ENCODE measurements at regions not wholly inside any gene's neighbourhood (a gene's known extent, or its start where the extent isn't known, plus 50 kb on each side); places are given as distances from the start of the nearest gene placed in this dataset.
"Not testable (repeated sequence)": the region's sequence is repeated elsewhere in the genome, so short reads cannot be mapped to it uniquely, and the experiment has no call there.

DNA sequence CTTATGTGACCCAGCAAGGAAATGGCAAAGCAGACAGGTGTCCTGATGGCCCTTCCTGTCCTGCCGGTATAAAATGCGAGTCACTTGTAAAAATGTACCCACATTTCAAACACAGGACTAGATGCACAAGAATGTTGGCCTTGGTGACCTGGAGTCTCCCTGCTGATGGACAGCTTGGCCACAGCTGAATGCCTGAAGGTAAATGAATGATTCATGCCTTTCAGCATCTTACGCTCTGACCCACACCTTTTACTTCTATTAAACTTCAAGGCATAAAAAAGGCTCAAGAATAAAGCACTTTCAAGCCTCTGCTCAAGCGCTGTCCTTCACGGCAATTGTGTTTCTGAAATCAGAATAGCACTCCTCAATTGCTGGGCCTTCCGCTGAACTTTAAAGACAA, 228.0 kb upstream of the SLCO3A1 start:
- DNase-seq = no peak

DNA sequence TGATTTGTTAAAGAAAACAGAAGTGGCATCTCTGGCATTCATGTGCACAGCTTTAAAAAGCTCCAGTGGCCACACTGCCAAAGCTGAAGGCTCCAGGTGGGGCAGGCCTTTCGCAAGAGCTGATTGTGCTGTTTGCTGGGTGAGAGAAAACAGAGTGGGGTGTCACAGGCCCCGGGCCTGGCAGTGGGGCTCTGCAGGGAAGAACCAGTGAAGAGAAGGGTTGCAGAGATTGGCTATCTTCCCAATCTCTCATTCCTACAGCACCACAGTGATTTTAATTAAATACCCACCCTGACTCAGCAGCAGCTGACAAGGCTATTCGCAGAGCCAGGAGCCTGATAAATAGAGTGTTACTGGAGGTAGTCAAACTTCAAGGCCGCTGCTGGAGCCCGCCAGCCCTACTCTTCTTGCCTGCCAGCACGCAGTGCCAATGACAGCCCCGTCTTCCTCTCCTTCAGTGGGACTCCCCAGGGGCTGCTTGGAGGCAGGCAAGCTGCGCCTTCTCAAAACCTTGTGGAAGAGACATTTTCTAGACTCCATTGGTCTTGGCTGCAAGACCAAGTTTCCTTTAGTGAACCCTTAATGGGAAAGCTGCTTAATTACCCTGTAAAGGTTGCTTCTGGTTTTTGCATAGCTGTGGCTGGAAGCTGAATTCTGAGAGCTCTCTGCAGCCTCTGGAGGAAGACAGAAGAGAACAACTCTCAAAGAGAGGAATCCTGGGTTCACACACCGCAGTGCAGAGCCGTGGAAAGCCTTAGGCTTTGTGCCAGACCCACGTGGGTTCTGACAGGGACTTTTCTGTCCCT, 225.8 kb upstream of the SLCO3A1 start:
- DNase-seq = peak; percentile 31

DNA sequence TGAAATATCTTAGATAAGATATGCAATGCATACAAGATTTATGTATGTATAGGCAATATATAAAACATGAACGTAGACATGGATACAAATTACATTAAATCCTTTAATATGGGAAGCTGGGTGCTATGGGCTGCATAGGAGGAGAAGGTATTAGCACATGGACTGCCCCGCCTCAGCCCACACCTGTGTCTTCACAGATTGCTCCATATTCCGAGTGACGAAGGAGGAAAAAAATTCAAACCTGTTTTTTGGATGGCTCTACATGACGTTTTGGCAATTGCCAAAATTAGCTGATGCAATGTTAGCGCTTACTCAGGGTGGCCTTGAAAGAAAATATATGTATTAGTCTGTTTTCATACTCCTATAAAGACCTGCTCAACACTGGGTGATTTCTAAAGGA, 223.4 kb upstream of the SLCO3A1 start:
- no peak for DNase-seq

DNA sequence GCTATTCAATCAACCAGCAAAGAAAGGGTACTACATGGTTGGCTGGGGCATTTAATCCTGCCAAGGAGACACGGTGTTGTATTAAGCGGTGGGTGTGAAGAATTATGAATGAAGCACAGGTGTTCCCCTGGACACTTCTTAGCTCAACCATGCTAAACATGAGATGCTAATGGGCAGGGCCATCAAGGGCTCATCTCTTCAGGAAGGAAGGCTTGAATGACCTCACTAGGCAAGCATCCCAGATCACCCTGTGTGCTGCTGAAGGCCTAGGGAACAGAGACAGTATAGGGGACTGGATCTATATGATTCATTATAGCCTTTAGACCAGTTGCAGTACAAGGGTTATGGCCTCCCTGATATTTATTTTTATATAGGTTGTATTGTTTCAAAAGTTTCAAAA, 221.3 kb upstream of the SLCO3A1 start:
- DNase-seq = peak; percentile 51

DNA sequence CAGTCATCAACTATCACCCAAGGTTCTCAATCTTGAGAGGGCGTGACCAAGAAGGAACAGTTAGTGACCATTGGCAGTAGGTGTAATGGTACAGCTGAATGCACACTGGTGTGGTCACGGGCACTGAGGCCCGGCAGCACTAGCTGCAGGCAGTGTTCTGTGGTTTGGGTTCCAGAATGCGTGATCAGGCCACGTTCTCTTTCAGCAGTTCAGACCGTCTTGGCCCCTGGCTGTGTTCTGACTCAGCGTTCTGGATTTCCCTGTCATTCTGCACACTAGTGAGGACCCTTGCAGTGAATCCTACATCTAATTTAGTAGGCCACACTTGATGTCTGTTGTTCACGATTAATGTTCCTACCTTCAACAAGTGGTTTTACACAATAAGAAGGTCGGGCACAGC, 220.5 kb upstream of the SLCO3A1 start:
- no peak for DNase-seq

DNA sequence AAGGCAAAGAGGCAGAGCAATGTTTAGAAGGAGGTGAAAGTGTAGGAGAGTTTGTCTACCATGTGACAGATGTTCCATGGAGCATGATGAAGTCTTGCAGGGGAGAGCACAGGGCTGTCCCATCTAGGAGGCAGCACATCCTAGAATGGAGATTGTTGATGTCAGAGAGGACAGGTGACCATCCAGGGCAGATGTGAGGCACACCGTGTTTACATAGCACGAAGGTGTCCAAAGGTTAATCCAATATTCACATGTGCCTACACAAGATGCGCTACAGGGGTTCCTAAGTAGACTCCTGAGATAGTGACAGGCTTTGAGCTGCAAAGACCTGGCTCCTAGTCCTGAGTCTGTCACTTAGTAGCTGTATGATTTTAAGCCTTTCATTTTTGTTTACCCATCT, 219.3 kb upstream of the SLCO3A1 start:
- no peak for DNase-seq

DNA sequence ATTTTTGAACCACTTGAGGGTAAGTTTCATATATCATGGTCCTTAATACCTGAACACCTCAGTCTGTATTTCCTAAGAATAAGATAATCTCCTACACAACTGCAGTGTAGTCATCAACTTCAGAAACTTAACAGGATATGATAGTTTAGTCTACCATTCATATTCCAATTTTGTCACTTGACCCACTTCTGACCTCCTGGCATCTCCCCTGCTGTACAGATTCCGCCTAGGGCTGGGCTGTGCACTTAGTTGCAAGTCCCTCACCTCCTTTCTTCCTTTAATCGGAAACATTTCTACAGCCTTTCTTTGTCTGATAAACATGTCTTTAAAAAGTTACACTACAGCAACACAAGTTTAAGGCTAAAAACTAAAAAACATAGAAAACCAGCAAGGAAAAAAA, 218.4 kb upstream of the SLCO3A1 start:
- no peak for DNase-seq

DNA sequence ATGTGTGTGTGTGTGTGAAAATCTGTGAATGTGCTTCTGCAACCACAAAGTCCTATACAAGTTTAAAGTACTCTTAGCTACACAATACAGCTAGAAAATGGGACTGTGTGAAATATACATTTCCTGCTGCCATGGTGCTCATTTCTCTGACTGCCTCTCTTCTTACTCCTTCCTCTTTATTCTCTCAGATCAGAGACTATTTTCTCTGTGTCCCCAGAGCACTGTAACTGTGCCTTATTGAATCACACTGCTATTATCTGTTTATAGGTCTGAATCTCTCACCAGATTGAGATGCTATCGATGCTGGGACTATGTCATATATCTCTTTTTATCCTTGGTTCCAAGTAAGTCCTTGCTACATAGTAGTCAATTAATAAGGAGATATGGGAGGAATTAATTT, 217.9 kb upstream of the SLCO3A1 start:
- DNase-seq = no peak

DNA sequence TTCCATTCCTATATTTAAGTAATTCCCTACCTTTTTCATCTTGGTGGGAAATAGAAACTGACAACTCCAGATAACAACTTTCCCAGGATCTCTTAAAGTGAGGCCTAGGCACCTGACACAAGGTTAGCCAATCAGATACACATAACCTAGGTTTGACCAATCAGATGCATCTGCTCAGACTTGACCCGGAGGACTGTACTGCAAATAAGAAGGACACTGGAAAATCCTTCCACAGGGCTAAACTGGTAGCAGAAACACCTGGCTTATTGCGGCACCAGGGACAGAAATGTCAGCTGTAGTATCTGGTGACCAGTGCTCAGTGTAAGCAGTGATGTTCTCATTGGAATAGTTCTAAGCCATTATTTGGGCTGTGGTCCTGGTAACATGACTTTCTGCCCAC, 204.5 kb upstream of the SLCO3A1 start:
- no peak for DNase-seq

DNA sequence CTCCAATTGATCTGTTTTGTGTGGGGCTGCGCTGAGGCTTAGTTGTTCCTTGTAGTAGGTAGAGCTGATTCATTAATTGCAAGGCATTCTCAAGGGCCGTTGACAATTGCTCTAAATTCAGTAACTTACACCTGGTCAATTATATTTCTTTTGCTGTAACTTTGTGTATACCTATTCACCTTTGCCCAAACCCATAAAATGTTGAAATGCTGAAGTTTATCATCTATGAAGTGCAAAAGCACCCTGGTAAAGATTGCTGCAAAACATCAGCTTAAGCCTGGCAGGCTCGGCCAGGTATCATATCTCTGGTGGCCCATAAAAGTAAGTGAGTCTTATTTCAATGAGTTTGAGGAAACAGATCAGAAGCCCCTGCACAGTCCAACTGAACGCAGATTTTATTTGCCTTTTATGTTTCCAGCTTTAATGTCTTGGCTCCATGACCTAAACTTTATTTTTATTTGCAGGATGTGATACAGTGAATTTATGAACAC, 203.6 kb upstream of the SLCO3A1 start:
- DNase-seq = no peak

DNA sequence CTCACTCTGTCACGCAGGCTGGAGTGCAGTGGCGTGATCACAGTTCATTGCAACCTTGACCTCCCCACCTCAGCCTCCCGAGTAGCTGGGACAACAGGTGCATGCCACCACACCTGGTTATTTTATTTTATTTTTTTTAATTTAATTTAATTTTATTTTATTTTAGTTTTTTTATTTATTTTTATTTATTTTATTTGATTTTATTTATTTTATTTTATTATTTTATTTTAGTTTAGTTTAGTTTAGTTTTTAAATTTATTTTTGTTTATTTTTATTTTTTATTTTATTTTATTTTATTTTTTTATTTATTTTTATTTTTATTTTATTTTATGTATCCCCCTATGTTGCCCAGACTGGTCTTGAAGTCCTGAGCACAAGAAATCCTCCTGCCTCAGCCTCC, 202.3 kb upstream of the SLCO3A1 start:
- no peak for DNase-seq

DNA sequence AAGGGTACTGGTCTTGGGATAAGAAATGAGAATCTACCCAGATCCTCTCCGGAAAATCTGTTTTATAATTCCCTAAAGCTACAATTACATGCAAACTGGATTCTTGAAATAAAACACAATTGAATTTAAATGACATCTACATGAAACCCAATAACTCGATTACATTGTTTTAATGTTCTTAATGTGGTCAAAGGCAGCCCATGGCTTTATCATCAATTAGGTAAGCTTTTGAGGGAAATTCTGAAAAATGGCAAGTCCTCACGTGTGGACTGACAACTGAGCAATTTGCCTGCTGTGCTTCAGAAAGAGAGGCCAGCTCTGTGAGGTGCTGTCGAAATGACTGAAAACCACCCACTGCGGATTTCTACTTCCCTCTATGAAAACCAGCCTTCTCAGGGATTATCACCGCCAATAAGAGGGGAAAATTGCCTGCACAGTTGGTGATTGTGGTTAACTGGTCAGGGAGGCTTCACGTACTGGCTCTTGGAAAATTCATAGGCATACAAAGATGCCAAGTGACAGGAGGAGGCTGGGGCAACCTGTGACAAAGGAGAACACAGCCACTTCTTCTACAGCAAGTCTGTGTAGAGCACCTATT, 200.8 kb upstream of the SLCO3A1 start:
- DNase-seq = no peak

DNA sequence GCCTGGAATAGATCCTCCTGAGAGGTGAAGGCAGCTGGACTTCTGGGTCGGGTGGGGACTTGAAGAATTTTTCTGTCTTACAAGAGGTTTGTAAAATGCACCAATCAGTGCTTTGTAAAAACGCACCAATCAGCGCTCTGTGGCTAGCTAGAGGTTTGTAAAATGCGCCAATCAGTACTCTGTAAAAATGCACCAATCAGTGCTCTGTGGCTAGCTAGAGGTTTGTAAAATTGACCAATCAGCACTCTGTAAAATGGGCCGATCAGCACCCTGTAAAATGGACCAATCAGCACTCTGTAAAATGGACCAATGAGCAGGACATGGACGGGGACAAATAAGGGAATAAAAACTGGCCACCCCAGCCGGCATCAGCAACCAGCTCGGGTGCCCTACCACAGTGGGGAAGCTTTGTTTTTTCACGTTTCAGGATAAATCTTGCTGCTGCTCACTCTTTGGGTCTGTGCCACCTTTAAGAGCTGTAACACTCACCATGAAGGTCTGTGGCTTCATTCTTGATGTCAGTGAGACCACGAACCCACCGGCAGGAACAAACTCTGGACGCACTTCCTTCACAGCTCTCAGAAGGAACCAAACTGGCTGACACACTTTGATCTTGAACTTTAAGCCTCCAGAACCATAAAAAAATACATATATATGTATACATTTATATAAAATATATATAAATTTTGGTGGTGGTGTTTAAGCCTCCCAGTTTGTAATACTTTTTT, 197.8 kb upstream of the SLCO3A1 start:
- DNase-seq = not testable (repeated sequence)

DNA sequence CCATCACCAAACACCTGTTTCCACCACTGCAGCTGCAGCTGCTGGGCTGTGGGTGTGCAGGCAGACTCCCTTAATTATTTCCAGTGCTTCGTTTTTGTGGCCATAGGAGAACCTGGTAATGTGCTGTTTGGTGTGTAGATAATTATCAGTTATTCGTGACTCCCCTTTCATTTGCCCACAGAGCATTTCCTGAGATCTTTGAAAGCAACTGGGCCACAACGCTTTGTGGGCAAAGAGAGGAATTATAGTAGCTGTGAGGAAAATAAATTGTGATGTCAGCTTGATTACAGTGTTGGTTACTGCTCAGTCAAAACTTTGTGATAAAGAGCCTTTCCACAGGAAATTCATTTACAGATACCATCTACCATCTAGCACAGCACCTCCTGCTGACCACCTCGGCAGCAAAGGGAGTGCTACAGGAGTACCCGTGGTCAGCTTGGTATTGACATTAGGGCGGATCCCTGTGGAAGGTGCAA, 193.3 kb upstream of the SLCO3A1 start:
- no peak for DNase-seq

DNA sequence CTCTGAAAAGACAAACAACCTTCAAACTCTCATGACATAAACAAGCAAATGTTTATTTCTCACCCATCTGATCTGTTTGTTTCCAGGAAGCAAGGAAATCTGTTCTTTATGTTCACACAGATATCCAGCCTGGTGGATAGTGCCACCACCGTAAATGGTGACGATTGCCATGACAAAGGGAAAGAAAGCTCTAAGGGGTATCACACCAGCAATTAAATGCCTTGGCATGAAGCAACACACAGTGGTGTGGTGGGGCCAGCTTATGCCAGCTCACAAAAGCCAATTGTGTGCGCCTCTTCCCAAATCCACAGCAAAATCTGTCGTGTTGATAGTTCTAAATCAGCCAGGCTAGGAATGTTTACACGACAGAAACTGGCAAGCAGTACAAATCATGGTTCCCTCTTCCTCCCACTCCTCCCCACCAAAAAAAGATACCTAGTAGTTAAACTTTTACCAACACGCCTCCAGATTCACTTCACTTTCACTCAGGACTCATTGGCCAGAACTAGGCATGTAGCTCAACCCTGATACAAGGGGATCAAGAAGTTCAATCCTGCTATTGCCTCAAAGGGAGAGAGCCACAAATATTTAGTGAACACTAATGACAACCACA, 189.2 kb upstream of the SLCO3A1 start:
- no peak for DNase-seq

DNA sequence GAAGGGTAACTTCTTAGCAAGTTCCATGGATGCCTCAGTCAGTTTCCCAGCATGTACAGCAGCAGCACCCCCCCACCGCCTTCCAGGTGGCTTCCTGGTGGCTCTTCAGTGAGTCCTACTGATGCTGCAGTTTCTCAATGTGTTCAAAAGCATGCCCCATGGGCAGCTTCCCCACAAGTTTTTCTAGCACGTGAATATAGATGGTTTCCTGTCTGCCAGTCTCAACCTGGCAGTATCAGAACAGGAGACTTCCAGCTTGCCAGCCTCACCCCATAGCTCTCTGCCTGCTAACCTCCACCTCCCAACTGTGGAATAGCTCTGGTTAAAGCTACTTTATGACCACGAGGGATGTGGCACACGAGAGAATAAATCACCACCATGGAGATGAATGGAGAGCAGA, 188.3 kb upstream of the SLCO3A1 start:
- no peak for DNase-seq

DNA sequence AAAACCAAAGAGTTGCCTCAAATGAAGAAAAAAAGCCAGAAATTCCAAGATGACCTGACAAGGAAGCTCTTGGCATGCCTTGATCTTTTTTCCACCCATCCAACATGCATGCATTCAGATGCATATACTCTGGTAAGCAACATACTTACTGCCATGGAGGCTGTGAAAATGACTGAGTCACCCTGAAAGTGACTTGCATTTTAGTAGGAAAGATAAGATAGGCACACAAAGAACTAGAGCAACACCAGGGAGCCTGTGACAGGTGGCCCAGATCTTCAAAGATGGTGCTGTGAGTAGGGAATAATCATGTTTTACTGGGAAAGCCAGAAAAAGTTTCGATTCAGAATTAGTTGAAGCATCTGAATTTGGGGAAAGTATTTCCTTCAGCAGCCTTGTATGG, 185.1 kb upstream of the SLCO3A1 start:
- DNase-seq = no peak

DNA sequence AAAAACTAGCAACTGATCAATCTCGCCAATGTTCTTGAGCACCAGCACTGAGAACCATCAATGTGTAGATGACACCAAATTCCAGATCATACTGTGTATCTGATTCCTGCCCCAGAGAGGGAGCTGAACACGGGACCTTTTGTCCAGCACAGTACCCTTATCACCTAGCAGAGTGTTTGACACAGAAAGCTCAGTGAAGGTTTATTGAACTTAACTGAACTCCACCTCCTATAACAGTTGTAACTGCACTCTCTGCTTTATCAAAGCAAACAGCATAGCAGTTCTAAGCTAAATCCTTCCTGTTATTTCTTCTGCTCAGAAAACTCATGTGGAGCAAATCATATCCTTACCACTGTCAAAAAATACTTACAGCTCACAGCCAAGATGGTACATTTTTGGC, 183.4 kb upstream of the SLCO3A1 start:
- no peak for DNase-seq

DNA sequence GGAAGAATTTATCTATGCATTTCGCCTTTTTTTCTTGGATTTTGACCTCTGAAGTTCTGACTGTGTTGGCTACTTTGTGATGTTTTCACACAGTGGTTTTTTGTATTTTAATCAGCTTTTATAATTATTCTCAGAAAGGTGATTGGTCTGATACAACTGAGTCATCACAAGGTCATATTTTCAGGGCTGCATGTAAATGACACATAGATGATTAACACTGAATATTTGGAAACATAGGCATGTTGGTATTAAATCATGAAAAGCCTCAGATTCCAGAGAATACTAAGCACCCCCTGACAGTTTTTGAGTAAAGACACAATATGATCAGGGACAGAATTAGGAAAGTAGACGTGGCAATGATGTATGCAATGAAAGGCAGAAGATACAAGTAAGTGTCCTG, 175.5 kb upstream of the SLCO3A1 start:
- no peak for DNase-seq

DNA sequence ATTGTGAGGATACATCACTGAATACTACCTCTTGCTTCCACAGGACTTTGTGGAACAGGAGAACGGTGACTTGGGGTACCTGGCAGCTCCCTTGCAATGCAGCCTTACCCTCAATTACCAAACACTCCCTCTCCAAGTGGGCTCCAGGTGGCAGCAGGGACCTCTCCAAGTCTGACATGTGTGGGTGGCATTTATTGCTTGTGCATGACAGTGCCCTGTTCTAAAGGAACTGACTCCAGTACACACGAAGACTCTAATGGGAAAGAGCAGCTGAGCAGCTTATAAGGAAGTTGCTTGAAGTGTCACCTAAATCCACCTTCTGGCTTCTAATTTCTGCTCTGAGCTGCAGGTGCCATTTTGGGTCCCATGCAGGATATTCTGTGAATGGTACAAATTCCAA, 174.1 kb upstream of the SLCO3A1 start:
- DNase-seq = no peak

DNA sequence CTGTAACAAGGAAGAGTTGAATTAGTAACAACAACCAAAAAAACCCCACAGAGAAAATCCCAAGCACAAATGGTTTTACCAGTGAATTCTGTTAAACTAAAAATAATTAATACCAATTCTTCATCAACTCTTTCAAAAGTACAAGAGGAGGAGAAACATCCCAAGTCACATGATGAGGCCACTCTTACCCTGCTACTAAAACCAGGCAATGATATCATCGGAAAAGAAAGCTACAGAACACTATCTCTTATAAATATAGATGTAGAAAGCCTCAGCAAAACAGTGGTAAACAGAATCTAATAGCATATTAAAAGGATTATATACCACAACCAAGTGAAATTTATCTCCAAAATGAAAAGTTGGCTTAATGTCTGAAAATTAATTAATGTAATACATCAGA, 168.1 kb upstream of the SLCO3A1 start:
- DNase-seq = no peak

DNA sequence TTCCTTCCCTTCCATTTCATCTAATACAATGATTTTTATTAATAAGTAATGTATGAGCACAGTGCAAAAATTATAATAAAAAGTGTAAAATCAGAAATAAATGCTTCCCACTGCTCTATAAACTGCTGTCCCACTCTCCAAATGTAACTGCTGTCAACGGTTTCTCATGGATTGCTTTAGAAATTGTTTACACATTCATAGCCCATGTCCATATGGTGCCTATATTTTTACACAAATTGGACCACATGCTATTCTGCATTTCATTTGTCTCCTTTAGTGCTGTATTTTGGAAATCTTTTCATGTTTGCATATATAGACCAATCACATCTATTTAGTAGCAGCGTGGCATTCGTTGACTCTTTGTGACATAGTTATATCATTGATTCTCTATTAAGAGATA, 164.7 kb upstream of the SLCO3A1 start:
- DNase-seq = no peak

DNA sequence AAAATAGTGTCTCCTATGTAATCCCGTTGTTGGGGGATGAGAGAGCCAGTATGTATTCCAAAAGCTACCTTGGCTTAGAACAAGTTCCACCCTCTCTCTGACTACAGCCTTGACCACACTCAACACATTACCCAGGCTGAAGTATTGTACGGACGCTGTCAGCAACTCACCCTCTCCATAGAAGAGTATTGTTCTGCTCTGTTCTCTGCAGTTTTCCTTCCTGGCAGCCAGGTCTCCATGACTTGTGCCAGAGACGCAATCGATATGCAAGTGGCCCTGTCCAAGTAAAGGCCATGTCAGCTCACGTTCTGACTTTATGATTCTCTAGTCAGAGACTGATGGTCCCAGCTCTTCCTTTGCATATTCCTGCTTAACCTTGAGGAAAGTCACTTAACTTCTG, 164.1 kb upstream of the SLCO3A1 start:
- no peak for DNase-seq

DNA sequence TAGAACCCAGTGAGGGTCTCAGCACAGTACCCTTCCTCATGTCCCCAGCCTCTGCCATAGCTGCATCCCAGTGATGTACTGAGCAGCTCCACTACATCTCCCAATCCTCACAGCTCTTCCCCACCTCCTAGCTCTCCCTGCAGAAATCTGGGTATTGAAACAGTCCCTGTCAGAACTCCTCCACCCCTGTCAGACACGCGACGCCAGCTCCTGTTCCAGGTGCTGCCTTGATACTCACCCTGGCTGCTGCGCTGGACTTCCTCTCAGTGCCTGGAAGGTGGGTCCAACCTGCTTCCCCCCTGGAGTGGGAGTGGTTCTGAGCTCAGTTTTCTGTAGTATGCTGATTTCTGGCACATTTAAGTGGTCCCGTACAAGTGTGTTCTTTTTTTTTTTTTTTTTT, 160.9 kb upstream of the SLCO3A1 start:
- no peak for DNase-seq
